IMR-90 (cell line): ENCODE measurements at regions not wholly inside any gene's neighbourhood (a gene's known extent, or its start where the extent isn't known, plus 50 kb on each side); places are given as distances from the start of the nearest gene placed in this dataset.

Source experiments
- ATAC-seq: fragments of 200-7000 bp; cut with Tn5 transposase; 2 replicates; pipeline ENCODE4 v1.9.1; 2020; ENCODE audit warnings: low read depth, mild to moderate bottlenecking, moderate library complexity
- BruUV-seq: library from RNA; stranded (reverse); fragments of 400-500 nt; replicated peaks from 2 replicates; lab custom pipeline; 2021; lab: Mats Ljungman, UMichigan
- CTCF ChIA-PET: fragments of 300-600 bp; formaldehyde crosslinking; extraction: SDS; loops from one replicate; lab custom pipeline; 2021; ENCODE audit warnings: antibody characterized with exemption; lab: Yijun Ruan, JAX
- POLR2A ChIA-PET: fragments of 300-600 bp; sonication (Branson Sonifier 250); formaldehyde crosslinking; loops from one replicate; lab custom pipeline; 2022; ENCODE audit warnings: antibody characterized with exemption; ENCODE audit not compliant: unreplicated experiment; lab: Charles Lee
- DNase-seq: peaks from one replicate; pipeline ENCODE4 v3.0.0; 2013
- H2AFZ ChIP-seq: replicated peaks from 2 replicates; pipeline ENCODE3; 2013; ENCODE audit warnings: low read length, mild to moderate bottlenecking; ENCODE audit not compliant: poor library complexity
- H2AK5ac ChIP-seq: 2 replicates; pipeline ENCODE4 v1.6.1; 2013; ENCODE audit warnings: low read depth, low read length, inconsistent platforms
- H2AK9ac ChIP-seq: replicated peaks from 2 replicates; pipeline ENCODE3; 2013; ENCODE audit warnings: mild to moderate bottlenecking, low read depth, low read length, moderate library complexity; ENCODE audit not compliant: poor library complexity
- H2BK120ac ChIP-seq: 2 replicates; pipeline ENCODE4 v1.6.1; 2013; ENCODE audit warnings: low read depth, low read length, inconsistent platforms
- H2BK15ac ChIP-seq: 3 replicates; pipeline ENCODE4 v1.6.1; 2013; ENCODE audit warnings: low read depth, low read length, inconsistent platforms
- H2BK20ac ChIP-seq: 2 replicates; pipeline ENCODE4 v1.6.1; 2013; ENCODE audit warnings: low read depth, mild to moderate bottlenecking, inconsistent platforms, low read length, moderate library complexity
- H2BK5ac ChIP-seq: 2 replicates; pipeline ENCODE4 v1.6.1; 2013; ENCODE audit warnings: mild to moderate bottlenecking, low read depth, low read length, inconsistent platforms; ENCODE audit not compliant: poor library complexity, severe bottlenecking
- H3K14ac ChIP-seq: replicated peaks from 2 replicates; pipeline ENCODE4 v1.6.1; 2013; ENCODE audit warnings: low read depth, low read length, inconsistent platforms
- H3K18ac ChIP-seq: 2 replicates; pipeline ENCODE4 v1.6.1; 2013; ENCODE audit warnings: low read depth, low read length, control low read depth
- H3K23ac ChIP-seq: 2 replicates; pipeline ENCODE4 v1.6.1; 2013; ENCODE audit warnings: low read depth, low read length, inconsistent platforms
- H3K27ac ChIP-seq: 2 replicates; pipeline ENCODE4 v1.5.1; 2013; ENCODE audit warnings: mild to moderate bottlenecking, control low read depth, low read length; ENCODE audit not compliant: insufficient read depth
- H3K27me3 ChIP-seq: 2 replicates; pipeline ENCODE4 v1.6.1; 2013; ENCODE audit warnings: low read length; ENCODE audit not compliant: control insufficient read depth, insufficient read depth
- H3K36me3 ChIP-seq: 2 replicates; pipeline ENCODE4 v1.6.1; 2013; ENCODE audit warnings: low read length, mixed read lengths; ENCODE audit not compliant: control insufficient read depth, insufficient read depth
- H3K4ac ChIP-seq: 2 replicates; pipeline ENCODE4 v1.6.1; 2013; ENCODE audit warnings: low read depth, low read length, inconsistent platforms
- H3K4me1 ChIP-seq: 2 replicates; pipeline ENCODE4 v1.6.1; 2013; ENCODE audit warnings: low read length, mixed read lengths; ENCODE audit not compliant: control insufficient read depth, insufficient read depth
- H3K4me2 ChIP-seq: 2 replicates; pipeline ENCODE4 v1.6.1; 2013; ENCODE audit warnings: low read depth, mild to moderate bottlenecking, control low read depth, low read length, moderate library complexity
- H3K4me3 ChIP-seq: 2 replicates; pipeline ENCODE4 v1.5.1; 2013; ENCODE audit warnings: low read depth, mild to moderate bottlenecking, control low read depth, low read length, moderate library complexity; ENCODE audit not compliant: insufficient read depth
- H3K56ac ChIP-seq: 2 replicates; pipeline ENCODE4 v1.6.1; 2013; ENCODE audit warnings: low read length, inconsistent platforms; ENCODE audit not compliant: insufficient read depth; ENCODE audit errors: extremely low read depth
- H3K79me1 ChIP-seq, 2 experiments: 2 replicates each; pipeline ENCODE4 v1.6.1; 2013; ENCODE audit warnings: low read length in 2 of 2, inconsistent platforms in 1 of 2, low read depth in 1 of 2
- H3K9ac ChIP-seq: 2 replicates; pipeline ENCODE4 v1.6.1; 2013; ENCODE audit warnings: low read depth, low read length, control low read depth
- H3K9me1 ChIP-seq: 2 replicates; pipeline ENCODE4 v1.6.1; 2013; ENCODE audit warnings: low read length, inconsistent platforms; ENCODE audit not compliant: insufficient read depth
- H3K9me3 ChIP-seq: 2 replicates; pipeline ENCODE4 v1.6.1; 2013; ENCODE audit warnings: low read length; ENCODE audit not compliant: control insufficient read depth, insufficient read depth
- H4K20me1 ChIP-seq: 2 replicates; pipeline ENCODE4 v1.6.1; 2013; ENCODE audit warnings: low read length, inconsistent platforms; ENCODE audit not compliant: insufficient read depth
- H4K5ac ChIP-seq: 2 replicates; pipeline ENCODE4 v1.6.1; 2013; ENCODE audit warnings: mild to moderate bottlenecking, low read depth, low read length, control low read depth
- H4K8ac ChIP-seq, 2 experiments: 2 replicates each; pipeline ENCODE4 v1.6.1; 2013; ENCODE audit warnings: low read depth in 2 of 2, low read length in 2 of 2, control low read depth in 1 of 2, inconsistent platforms in 1 of 2
- H4K91ac ChIP-seq: 2 replicates; pipeline ENCODE4 v1.6.1; 2013; ENCODE audit warnings: low read depth, low read length, inconsistent platforms; ENCODE audit not compliant: insufficient read depth
- CHD1 ChIP-seq: IDR thresholded peaks from 2 replicates; pipeline ENCODE4 v1.6.1; 2012; ENCODE audit warnings: low read depth, low read length, improper control_type of control experiment
- CTCF ChIP-seq: conservative IDR thresholded peaks from 2 replicates; pipeline ENCODE4 v1.5.1; 2012; ENCODE audit warnings: mild to moderate bottlenecking, low read depth, low read length, improper control_type of control experiment
- FOS ChIP-seq: fragments of 150-350 bp; IDR thresholded peaks from 2 replicates; pipeline ENCODE4 v1.6.1; 2016; ENCODE audit warnings: low read depth, low read length
- MAFK ChIP-seq: IDR thresholded peaks from 2 replicates; pipeline ENCODE4 v1.6.1; 2012; ENCODE audit warnings: low read depth, low read length, improper control_type of control experiment
- NFE2L2 ChIP-seq: fragments of 150-350 bp; IDR thresholded peaks from 2 replicates; pipeline ENCODE4 v1.6.1; 2016; ENCODE audit warnings: low read depth, mild to moderate bottlenecking, low read length
- POLR2A ChIP-seq: IDR thresholded peaks from 2 replicates; pipeline ENCODE4 v1.6.1; 2012; ENCODE audit warnings: mild to moderate bottlenecking, low read depth, low read length
- RAD21 ChIP-seq: IDR thresholded peaks from 2 replicates; pipeline ENCODE4 v1.6.1; 2012; ENCODE audit warnings: low read length, improper control_type of control experiment
- SMC3 ChIP-seq: fragments of 150-350 bp; IDR thresholded peaks from 2 replicates; pipeline ENCODE4 v1.6.1; 2016; ENCODE audit warnings: low read depth, mild to moderate bottlenecking, antibody characterized with exemption, low read length, moderate library complexity
- WGBS, 2 experiments: methylation state at CpG; one replicate each; pipeline versions ENCODE4 v1.1.5 to v1.1.7; 2013; ENCODE audit warnings: missing lambda C conversion rate in 2 of 2; ENCODE audit not compliant: insufficient read length in 1 of 2; ENCODE audit errors: extremely low coverage in 2 of 2; 5-methylcytosine and 5-hydroxymethylcytosine counted together
- dilution Hi-C: fragments of 300-500 bp; cut with HindIII; formaldehyde crosslinking; loops from one replicate; pipeline ENCODE4 v1.14.3; 2018; ENCODE audit warnings: low sequenced_read_pairs; ENCODE audit not compliant: unreplicated experiment
- in situ Hi-C: fragments of 300-500 bp; cut with MboI; formaldehyde crosslinking; loops from 3 replicates; pipeline ENCODE4 v1.14.3; 2019; ENCODE audit warnings: low sequenced_read_pairs, inconsistent platforms, mixed read lengths
- intact Hi-C: fragments of 100-400 bp; cut with micrococcal nuclease; formaldehyde crosslinking; loops from 2 replicates; pipeline ENCODE4 v1.10.0; 2022

- Histone ChIP-seq H3K79me1 (no peaks in the 10 kb centered on the region), H3K4me2 (no peak overlapping the region), H2AFZ (no peak overlapping the region), H3K4me3 (no peak overlapping the region), H4K5ac (no peak overlapping the region), H2AK9ac (no peak overlapping the region), H3K18ac (no peak overlapping the region), H3K4ac (no peak overlapping the region), H3K9me3 (no peaks in the 10 kb centered on the region), H4K20me1 (no peaks in the 10 kb centered on the region), H4K8ac (no peak overlapping the region), H2AK5ac (no peak overlapping the region), H2BK20ac (no peak overlapping the region), H2BK120ac (no peak overlapping the region), H3K9ac (no peak overlapping the region), H3K56ac (no peak overlapping the region), H3K27me3 (no peaks in the 10 kb centered on the region), H3K23ac (no peak overlapping the region), H2BK15ac (no peak overlapping the region), H3K27ac (no peak overlapping the region), H3K4me1 (no peaks in the 10 kb centered on the region), H3K36me3 (no peaks in the 10 kb centered on the region), H3K14ac (no peak overlapping the region), H4K91ac (no peak overlapping the region), H3K9me1 (no peaks in the 10 kb centered on the region; the same call in 1 of the 2 replicates), H2BK5ac (no peak overlapping the region)
- no peak for TF ChIP-seq MAFK
- TF ChIP-seq SMC3 = no peak
- TF ChIP-seq POLR2A = no peak
- no peak for TF ChIP-seq NFE2L2
- TF ChIP-seq FOS = no peak
- TF ChIP-seq CHD1 = no peak
- TF ChIP-seq RAD21 = no peak
- no peak for TF ChIP-seq CTCF
- dilution Hi-C loops = no loop called here
- no peak for DNase-seq
- no CpG with 5 or more reads among the region's 1 CpG for WGBS, 2 experiments
- in situ Hi-C loops = no loop called here
- intact Hi-C loops = no loop called here
- BruUV-seq = no TSS peak
- POLR2A ChIA-PET = no interaction called here
- CTCF ChIA-PET = no interaction called here
- no peak for ATAC-seq
Observed at GRCh38 chr12:42957561-42958290, 368.2 kb upstream of the PRICKLE1 start.
